Activated naive CD8-positive, alpha-beta T cell treated with anti-CD3 and anti-CD28 coated beads, Interleukin-2, amount 50 U/mL, for 16 hours (primary cell): ENCODE measurements at regions not wholly inside any gene's neighbourhood (a gene's known extent, or its start where the extent isn't known, plus 50 kb on each side); places are given as distances from the start of the nearest gene placed in this dataset.
"Not testable (repeated sequence)": the region's sequence is repeated elsewhere in the genome, so short reads cannot be mapped to it uniquely, and the experiment has no call there.

ENCODE experiments used
- DNase-seq: peaks from one replicate; pipeline ENCODE4 v3.0.0-alpha.2; 2020; ENCODE audit warnings: low read depth, low spot score

- DNase-seq = not testable (repeated sequence)
Observed at GRCh38 chr3:75241226-75241962, 422.7 kb upstream of the FRG2C start.

DNA sequence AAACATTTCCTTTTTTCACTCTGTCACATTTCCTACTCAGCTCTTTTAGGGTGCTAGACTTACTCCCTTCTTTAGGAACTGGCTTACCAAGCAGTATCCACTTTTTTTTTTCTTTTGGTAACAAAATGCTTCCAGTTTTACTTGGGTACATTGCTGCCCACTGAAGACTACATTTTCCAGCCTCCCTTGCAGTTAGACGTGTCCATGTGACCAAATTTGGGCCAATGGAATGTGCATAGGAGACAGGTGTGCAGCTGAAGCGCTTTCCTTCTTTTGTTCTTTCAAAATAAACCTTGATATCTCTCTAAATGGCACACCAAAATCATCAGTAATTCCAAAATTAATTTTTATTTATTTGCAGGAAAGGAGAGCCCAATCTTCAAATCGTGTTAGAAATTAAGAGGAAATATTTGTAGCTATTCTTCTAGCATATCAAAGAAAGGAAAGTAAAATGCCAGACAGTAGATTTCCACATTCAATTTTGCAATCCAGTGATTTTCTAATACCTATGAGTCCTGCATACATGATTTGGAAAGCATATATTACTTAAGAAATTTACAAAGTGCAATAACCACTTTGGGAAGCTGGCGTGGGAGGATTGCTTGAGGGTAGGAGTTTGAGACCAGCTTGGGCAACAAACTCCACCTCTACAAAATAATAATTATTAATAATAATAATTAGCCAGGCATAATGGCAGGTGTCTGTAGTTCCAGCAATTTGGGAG lies 422.0 kb upstream of the FRG2C start:
- DNase-seq = no peak

GRCh38 chr3:75248974-75249373 lies 415.2 kb upstream of the FRG2C start:
- DNase-seq = no peak

GRCh38 chr3:75254685-75255084 lies 409.4 kb upstream of the FRG2C start:
- no peak for DNase-seq

- not testable (repeated sequence) for DNase-seq
Observed at GRCh38 chr3:75258825-75259683, 405.1 kb upstream of the FRG2C start.

- DNase-seq = not testable (repeated sequence)
Observed at GRCh38 chr3:75260975-75261374, 403.2 kb upstream of the FRG2C start.

- DNase-seq = no peak
Observed at GRCh38 chr3:75262661-75263060, 401.5 kb upstream of the FRG2C start.

DNA sequence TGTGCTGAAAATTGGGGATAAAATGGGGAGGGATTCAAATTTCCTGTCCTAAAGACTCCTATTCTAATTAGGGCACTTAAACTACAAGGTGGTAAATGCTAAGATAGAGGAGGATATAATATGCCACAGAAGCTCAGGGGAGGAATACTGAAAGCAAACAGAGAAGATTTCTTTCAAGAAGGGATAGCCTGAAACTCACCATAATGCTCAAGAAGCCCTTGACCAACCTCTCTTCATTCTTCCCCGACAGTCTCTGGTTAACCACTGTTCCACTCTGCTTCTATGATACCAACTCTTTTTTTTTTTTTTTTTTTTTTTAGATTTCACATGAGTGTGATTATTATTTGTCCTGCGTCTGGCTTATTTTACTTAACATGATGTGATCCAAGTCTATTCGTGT lies 398.2 kb upstream of the FRG2C start:
- no peak for DNase-seq

- DNase-seq = not testable (repeated sequence)
Observed at GRCh38 chr3:75268576-75268975, 395.6 kb upstream of the FRG2C start.

DNA sequence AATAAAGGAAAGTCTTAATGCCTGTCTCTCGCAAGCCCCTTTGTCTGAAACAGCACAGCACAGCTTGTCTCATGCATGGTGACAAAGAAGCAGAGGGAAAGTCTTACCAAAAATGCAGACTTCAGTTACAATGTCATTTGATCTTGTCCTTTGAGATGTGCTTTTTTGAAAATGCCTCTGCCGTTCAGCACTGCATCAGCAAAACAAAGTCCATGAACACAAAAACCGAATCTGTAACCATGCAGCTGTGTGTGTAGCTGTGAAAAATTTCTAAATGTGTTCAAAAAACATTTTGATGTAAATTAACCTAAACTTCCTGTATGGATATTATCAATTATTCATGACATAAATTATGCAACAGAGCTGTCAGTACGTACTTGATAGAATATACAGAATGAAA lies 391.9 kb upstream of the FRG2C start:
- not testable (repeated sequence) for DNase-seq

DNA sequence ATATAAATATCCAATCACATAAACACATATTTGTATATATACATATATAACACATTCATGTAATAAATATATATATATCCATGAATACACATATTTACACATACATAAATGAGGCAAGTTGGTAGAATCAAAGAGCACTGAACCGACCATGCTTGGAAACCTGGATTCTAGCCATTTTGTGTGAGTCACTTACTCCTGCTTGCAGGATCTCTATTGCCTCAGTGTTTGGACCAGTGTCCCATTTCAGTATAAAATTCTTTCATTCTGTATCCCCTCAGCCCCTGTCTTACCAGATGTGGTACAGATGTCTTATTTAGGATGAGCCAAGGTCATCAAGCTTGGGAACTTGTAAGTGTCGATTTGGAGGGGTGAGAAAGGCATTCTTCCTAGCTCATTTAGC lies 391.4 kb upstream of the FRG2C start:
- no peak for DNase-seq

GRCh38 chr3:75285531-75286148 lies 378.5 kb upstream of the FRG2C start:
- DNase-seq = not testable (repeated sequence)

DNA sequence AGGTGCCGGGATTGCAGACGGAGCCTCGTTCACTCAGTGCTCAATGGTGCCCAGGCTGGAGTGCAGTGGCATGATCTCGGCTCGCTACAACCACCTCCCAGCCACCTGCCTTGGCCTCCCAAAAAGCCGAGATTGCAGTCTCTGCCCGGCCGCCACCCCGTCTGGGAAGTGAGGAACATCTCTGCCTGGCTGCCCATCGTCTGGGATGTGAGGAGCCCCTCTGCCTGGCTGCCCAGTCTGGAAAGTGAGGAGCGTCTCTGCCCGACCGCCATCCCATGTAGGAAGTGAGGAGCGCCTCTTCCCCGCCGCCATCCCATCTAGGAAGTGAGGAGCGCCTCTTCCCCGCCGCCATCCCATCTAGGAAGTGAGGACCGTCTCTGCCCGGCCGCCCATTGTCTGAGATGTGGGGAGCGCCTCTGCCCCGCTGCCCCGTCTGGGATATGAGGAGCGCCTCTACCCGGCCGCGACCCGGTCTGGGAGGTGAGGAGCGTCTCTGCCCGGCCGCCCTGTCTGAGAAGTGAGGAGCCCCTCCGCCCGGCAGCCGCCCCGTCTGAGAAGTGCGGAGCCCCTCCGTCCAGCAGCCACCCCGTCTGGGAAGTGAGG lies 375.1 kb upstream of the FRG2C start:
- DNase-seq = not testable (repeated sequence)

GRCh38 chr3:75294124-75294523 lies 370.0 kb upstream of the FRG2C start:
- no peak for DNase-seq

DNA sequence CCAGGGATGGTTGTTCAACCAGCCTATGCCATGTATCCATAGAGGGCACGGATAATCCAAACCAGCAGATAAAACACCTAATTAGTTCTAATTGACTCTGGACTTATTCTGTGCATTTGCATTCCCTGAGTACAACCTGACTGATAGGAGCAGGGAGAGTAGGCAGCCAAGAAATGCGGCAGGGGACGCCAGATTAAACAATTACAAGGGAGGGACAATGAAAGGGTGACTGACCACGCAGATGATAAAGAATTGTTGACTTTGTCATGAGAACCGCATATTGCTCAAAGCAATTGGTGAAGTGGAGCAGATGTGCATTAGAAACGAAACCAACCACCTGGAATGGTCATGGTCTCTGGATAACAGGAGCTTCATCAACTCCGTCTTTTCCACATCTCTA lies 369.1 kb upstream of the FRG2C start:
- DNase-seq = no peak

GRCh38 chr3:75296858-75297257 lies 367.3 kb upstream of the FRG2C start:
- no peak for DNase-seq

DNA sequence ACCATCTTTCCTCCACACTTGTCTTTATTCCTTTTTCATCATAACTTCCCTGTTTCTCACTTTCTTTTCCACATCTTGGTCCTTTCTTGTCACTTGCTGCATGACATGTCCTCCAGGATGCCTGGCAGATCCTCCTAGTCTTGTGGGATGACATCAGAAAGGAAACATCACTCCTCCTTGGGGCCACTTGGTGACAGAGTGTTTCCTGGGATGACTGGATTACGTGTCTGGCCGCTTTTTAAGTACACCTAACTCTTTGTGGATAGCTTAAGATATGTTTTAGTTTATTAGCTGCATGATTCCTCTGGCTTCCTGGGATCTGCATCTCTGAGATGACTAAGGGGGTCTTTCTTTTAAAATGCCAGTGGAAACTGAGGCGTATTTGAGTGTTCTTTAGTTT lies 363.5 kb upstream of the FRG2C start:
- no peak for DNase-seq

DNA sequence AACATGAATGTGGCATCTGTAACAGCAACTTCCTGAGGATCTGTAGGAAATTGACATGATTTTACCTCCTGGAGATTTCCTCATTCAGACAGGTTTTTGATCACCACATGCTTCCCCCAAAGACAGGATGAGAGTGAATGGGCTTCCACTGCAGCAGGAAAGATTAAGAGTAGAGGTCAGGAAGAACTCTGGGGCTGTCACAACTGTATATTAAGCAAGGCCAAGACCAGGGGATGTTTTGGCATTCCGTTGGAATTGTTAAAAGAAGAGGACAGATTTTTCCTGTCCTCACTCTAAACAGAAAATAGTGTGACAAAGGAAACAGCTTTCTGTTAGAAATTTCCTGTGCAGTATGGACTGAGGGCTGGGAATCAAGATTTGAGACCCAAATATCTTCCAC lies 363.1 kb upstream of the FRG2C start:
- not testable (repeated sequence) for DNase-seq

- no peak for DNase-seq
Observed at GRCh38 chr3:75303741-75304140, 360.4 kb upstream of the FRG2C start.

DNA sequence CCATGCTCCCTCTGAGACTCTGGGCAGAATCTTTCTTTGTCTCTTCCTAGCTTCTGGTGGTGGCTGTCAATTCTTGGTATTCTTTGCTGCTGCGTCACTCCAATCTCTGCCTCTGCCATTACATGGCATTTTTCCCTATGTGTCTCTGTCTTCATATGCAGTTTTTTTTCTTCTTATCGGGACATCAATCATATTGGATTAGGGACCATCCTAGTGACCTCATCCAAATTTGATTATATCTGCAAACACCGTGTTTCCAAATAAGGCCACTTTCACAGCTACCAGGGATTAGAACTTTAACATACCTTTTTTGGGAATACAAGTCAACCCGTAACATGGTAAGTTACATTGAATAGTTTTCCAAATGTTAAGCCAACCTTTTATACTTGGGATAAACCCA lies 358.2 kb upstream of the FRG2C start:
- no peak for DNase-seq

DNA sequence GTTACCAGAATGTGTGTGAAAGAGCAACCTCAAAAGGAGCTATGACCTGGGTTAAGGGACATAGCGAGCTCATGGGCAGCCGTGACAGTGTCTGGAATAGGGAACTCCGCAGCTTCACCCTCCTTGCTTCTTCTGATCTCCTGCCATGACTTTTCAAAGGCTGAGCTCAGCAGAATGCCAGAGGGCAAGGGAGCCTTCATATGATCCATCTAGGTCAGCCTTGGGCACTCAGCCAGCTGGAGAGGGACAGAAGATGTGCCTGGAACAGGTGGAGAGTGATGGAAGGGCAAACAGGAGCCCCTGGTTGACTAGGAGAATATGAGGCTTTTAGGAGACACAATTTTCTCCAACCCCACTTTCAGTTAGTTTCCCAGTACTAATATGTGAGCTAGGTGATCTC lies 352.8 kb upstream of the FRG2C start:
- not testable (repeated sequence) for DNase-seq
